Gastrocnemius medialis (tissue), 4 donors: ENCODE measurements at regions not wholly inside any gene's neighbourhood (a gene's known extent, or its start where the extent isn't known, plus 50 kb on each side); places are given as distances from the start of the nearest gene placed in this dataset.

Source experiments
- ATAC-seq, 2 donors: fragments of 150-250 bp; one replicate each; pipeline ENCODE4 v1.9.1; 2016
- DNase-seq, 2 donors: peaks; one replicate each; pipeline ENCODE4 v3.0.0-alpha.2; 2019
- H3K27ac ChIP-seq, 4 donors: fragments of 200-600 bp; sonication (generic); 1 replicate in 1 of 4; 2 replicates in 3 of 4; pipeline ENCODE4 v1.5.1; 2016 to 2018; ENCODE audit warnings: mild to moderate bottlenecking in 2 of 4, moderate library complexity in 1 of 4
- H3K27me3 ChIP-seq, 3 donors: fragments of 200-600 bp; sonication (generic) in 2 of 3; 1 replicate in 1 of 3; 2 replicates in 2 of 3; pipeline versions ENCODE4 v1.5.1 to v1.6.0; 2016 to 2019; ENCODE audit warnings: mild to moderate bottlenecking in 1 of 3, moderate library complexity in 1 of 3
- H3K36me3 ChIP-seq, 2 donors: fragments of 200-600 bp; sonication (generic) in 1 of 2; one replicate each; pipeline ENCODE4 v1.5.1; 2017 to 2018
- H3K4me1 ChIP-seq, 2 donors: fragments of 200-600 bp; sonication (generic) in 1 of 2; one replicate each; pipeline ENCODE4 v1.5.1; 2016 to 2017; ENCODE audit warnings: mild to moderate bottlenecking in 2 of 2
- H3K4me3 ChIP-seq, 4 donors: fragments of 200-600 bp; sonication (generic) in 3 of 4; 1 replicate in 1 of 4; 2 replicates in 3 of 4; pipeline ENCODE4 v1.5.1; 2016 to 2019; ENCODE audit warnings: mild to moderate bottlenecking in 2 of 4
- H3K9me3 ChIP-seq, 3 donors: fragments of 200-600 bp; sonication (generic) in 2 of 3; 1 replicate in 1 of 3; 2 replicates in 2 of 3; pipeline ENCODE4 v1.5.1; 2016 to 2019
- CTCF ChIP-seq, 5 experiments: fragments of 450-650 bp in 3 of 5; fragments of 200-600 bp in 2 of 5; sonication (generic) in 2 of 5; IDR thresholded peaks in 4 of 5; conservative IDR thresholded peaks in 1 of 5; 1 replicate in 4 of 5; 2 replicates in 1 of 5; pipeline ENCODE4 v1.5.1; 2016 to 2019; ENCODE audit warnings: antibody characterized with exemption in 5 of 5, mild to moderate bottlenecking in 3 of 5, moderate library complexity in 3 of 5
- POLR2A ChIP-seq, 2 donors: fragments of 450-650 bp; IDR thresholded peaks; one replicate each; pipeline ENCODE4 v1.6.1; 2017; ENCODE audit warnings: antibody characterized with exemption in 2 of 2, mild to moderate bottlenecking in 2 of 2, moderate library complexity in 2 of 2
- in situ Hi-C, 4 donors: fragments of 200-750 bp; cut with MboI; loops; one replicate each; pipeline versions ENCODE4 v1.15.0 to v1.8.0; 2017; ENCODE audit warnings: low sequenced_read_pairs in 4 of 4
- intact Hi-C: fragments of 100-400 bp; cut with DNase I; formaldehyde crosslinking; loops from one replicate; pipeline ENCODE4 v1.15.1; 2023; ENCODE audit warnings: low total_unique reads

DNA sequence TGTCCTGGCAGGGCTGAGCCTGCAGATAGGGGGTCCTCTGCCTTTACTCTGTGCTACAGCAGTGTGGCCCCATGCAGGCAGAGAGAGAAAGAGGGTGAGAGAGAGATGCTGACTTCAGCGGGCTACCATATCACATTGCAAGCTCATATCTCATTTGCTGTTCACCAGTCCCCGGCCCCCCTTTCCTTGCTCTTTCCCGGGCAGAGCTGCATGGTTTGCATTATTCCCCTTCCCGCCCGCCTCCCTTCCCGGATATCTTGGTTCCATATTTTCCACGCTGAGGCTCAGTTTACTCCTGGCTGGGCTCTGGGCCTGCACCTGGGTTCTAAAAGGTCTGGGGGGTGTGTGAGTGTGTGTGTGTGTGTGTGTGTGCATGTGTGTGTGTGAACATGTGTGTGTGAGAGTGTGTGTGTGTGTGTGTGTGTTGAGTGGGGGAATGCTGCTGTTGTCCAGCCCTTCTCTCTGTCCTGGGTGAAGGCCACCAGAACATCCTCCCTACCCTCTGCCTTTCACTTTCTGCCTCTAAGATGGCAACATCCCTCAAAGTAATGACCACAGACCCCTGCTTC, 63.5 kb downstream of the PJA1 start:
- in situ Hi-C loops = no loop called here
- H3K36me3 ChIP-seq = no peaks in the 10 kb centered on the region
- intact Hi-C loops = no loop called here
- TF ChIP-seq POLR2A (IDR thresholded peaks at IDR 0.05) (no peak), CTCF (IDR thresholded peaks at IDR 0.05 in 4 of 5, conservative IDR thresholded peaks at IDR 0.05 in 1 of 5) (no peak)
- no peak overlapping the region for H3K27ac ChIP-seq
- DNase-seq = no peak
- ATAC-seq = no peak
- H3K9me3 ChIP-seq = no peaks in the 10 kb centered on the region
- no peak overlapping the region for H3K4me3 ChIP-seq
- no peaks in the 10 kb centered on the region for H3K4me1 ChIP-seq
- no peaks in the 10 kb centered on the region for H3K27me3 ChIP-seq

GRCh38 chrX:69100478-69100877, 64.8 kb downstream of the PJA1 start:
- no peak for ATAC-seq
- Histone ChIP-seq H3K27ac (no peak overlapping the region), H3K9me3 (no peaks in the 10 kb centered on the region), H3K4me1 (no peaks in the 10 kb centered on the region), H3K4me3 (no peak overlapping the region), H3K36me3 (no peaks in the 10 kb centered on the region), H3K27me3 (no peaks in the 10 kb centered on the region)
- TF ChIP-seq CTCF (IDR thresholded peaks at IDR 0.05 in 4 of 5, conservative IDR thresholded peaks at IDR 0.05 in 1 of 5) (no peak), POLR2A (IDR thresholded peaks at IDR 0.05) (no peak)
- intact Hi-C loops = no loop called here
- in situ Hi-C loops = no loop called here
- DNase-seq = no peak

GRCh38 chrX:69097451-69098236, 67.6 kb downstream of the PJA1 start:
- intact Hi-C loops (no loop called here), in situ Hi-C loops (loop anchor here in 2 of 4 donors (10.0 to 25.0 kb wide), 2 partner anchors 110 to 117 kb away; no protein-coding TSS in a partner anchor)
- no peak for DNase-seq
- no peak for TF ChIP-seq POLR2A (IDR thresholded peaks at IDR 0.05)
- no peak for TF ChIP-seq CTCF (IDR thresholded peaks at IDR 0.05 in 4 of 5, conservative IDR thresholded peaks at IDR 0.05 in 1 of 5)
- ATAC-seq = no peak
- no peak overlapping the region for H3K4me3 ChIP-seq
- H3K27me3 ChIP-seq = no peaks in the 10 kb centered on the region
- no peak overlapping the region for H3K27ac ChIP-seq
- H3K9me3 ChIP-seq = no peaks in the 10 kb centered on the region
- H3K4me1 ChIP-seq = no peaks in the 10 kb centered on the region
- no peaks in the 10 kb centered on the region for H3K36me3 ChIP-seq

- Histone ChIP-seq H3K4me3 (no peak overlapping the region), H3K27ac (no peak overlapping the region), H3K9me3 (no peaks in the 10 kb centered on the region), H3K36me3 (no peaks in the 10 kb centered on the region), H3K27me3 (no peaks in the 10 kb centered on the region), H3K4me1 (no peaks in the 10 kb centered on the region)
- no peak for DNase-seq
- no peak for ATAC-seq
- TF ChIP-seq CTCF (IDR thresholded peaks at IDR 0.05 in 4 of 5, conservative IDR thresholded peaks at IDR 0.05 in 1 of 5) (no peak), POLR2A (IDR thresholded peaks at IDR 0.05) (no peak)
- in situ Hi-C loops = loop anchor here in 2 of 4 donors (10.0 to 25.0 kb wide), 2 partner anchors 110 to 118 kb away; no protein-coding TSS in a partner anchor
- intact Hi-C loops = no loop called here
These were observed 68.3 kb downstream of the PJA1 start for GRCh38 chrX:69096963-69097362.
